Activated CD8-positive, alpha-beta T cell treated with anti-CD3 and anti-CD28 coated beads, Interleukin-2, amount 10 ng/mL, durations not matched to agents 7 days and 5 days (primary cell): ENCODE measurements at regions not wholly inside any gene's neighbourhood (a gene's known extent, or its start where the extent isn't known, plus 50 kb on each side); places are given as distances from the start of the nearest gene placed in this dataset.

Source experiments
- ATAC-seq: fragments of 150-1000 bp; cut with Tn5 transposase; one replicate; pipeline ENCODE4 v1.10.0; 2021; ENCODE audit warnings: moderate library complexity
- CTCF ChIA-PET: fragments of 350-600 bp; sonication (Branson Sonifier 250); formaldehyde crosslinking; loops from one replicate; lab custom pipeline; 2021; ENCODE audit warnings: antibody characterized with exemption; lab: Charles Lee
- POLR2A ChIA-PET: fragments of 350-600 bp; sonication (Branson Sonifier 250); formaldehyde crosslinking; loops from one replicate; lab custom pipeline; 2021; ENCODE audit warnings: antibody characterized with exemption; lab: Charles Lee
- DNase-seq: peaks from one replicate; pipeline ENCODE4 v3.0.0-alpha.2; 2020
- H3K27ac Mint-ChIP-seq: one replicate; pipeline ENCODE4 v1.8.0; 2021; ENCODE audit warnings: mild to moderate bottlenecking, mixed read lengths
- H3K27me3 Mint-ChIP-seq: one replicate; pipeline ENCODE4 v1.8.0; 2021; ENCODE audit warnings: low read depth, mixed read lengths
- H3K36me3 Mint-ChIP-seq: one replicate; pipeline ENCODE4 v1.8.0; 2021; ENCODE audit warnings: low read depth, mixed read lengths
- H3K4me1 Mint-ChIP-seq: one replicate; pipeline ENCODE4 v1.8.0; 2021; ENCODE audit warnings: low read depth, mixed read lengths
- H3K4me3 Mint-ChIP-seq: one replicate; pipeline ENCODE4 v1.8.0; 2021; ENCODE audit warnings: mild to moderate bottlenecking, mixed read lengths
- H3K9me3 Mint-ChIP-seq: one replicate; pipeline ENCODE4 v1.8.0; 2022; ENCODE audit warnings: mixed read lengths; ENCODE audit not compliant: insufficient read depth

- Mint-ChIP-seq H3K9me3 (peaks cover 9% of the 10 kb centered on the region), H3K27ac (no peak overlapping the region), H3K27me3 (no peaks in the 10 kb centered on the region), H3K4me3 (no peak overlapping the region), H3K36me3 (peaks cover 14% of the 10 kb centered on the region), H3K4me1 (peaks cover 11% of the 10 kb centered on the region)
- DNase-seq, result no peak
- no peak for ATAC-seq
- POLR2A ChIA-PET, result no interaction called here
- CTCF ChIA-PET, result no interaction called here
Observed at GRCh38 chr14:71300566-71301330, 393.5 kb downstream of the PCNX1 start.

- peaks cover 15% of the 10 kb centered on the region for H3K36me3 Mint-ChIP-seq
- H3K4me3 Mint-ChIP-seq, result no peak overlapping the region
- H3K27ac Mint-ChIP-seq, result no peak overlapping the region
- ChIA-PET CTCF (interaction anchor here (0.9 kb wide), 1 partner anchor 18 kb away, joined by 3 read pairs; no protein-coding TSS in a partner anchor), POLR2A (interaction anchor here (0.6 kb wide), 1 partner anchor 147 kb away, joined by 7 read pairs; no protein-coding TSS in a partner anchor)
- DNase-seq (no peak), ATAC-seq (no peak)
- peaks cover 5% of the 10 kb centered on the region for H3K4me1 Mint-ChIP-seq
- peaks cover 11% of the 10 kb centered on the region for H3K9me3 Mint-ChIP-seq
- H3K27me3 Mint-ChIP-seq, result peaks cover under 1% of the 10 kb centered on the region
Observed at GRCh38 chr14:71301611-71302010, 394.4 kb downstream of the PCNX1 start.

- Mint-ChIP-seq H3K4me1 (peaks cover 5% of the 10 kb centered on the region), H3K27me3 (peaks cover 8% of the 10 kb centered on the region), H3K9me3 (peaks cover 18% of the 10 kb centered on the region), H3K36me3 (peaks cover 16% of the 10 kb centered on the region), H3K27ac (no peak overlapping the region), H3K4me3 (no peak overlapping the region)
- DNase-seq (no peak), ATAC-seq (no peak)
- CTCF ChIA-PET, result interaction anchor here (0.6 to 1.1 kb wide), 2 partner anchors 14 to 713 kb away, joined by 3 read pairs; no protein-coding TSS in a partner anchor
- POLR2A ChIA-PET, result no interaction called here
Observed at GRCh38 chr14:71304690-71305089, 397.4 kb downstream of the PCNX1 start.

- no peak overlapping the region for H3K4me3 Mint-ChIP-seq
- ChIA-PET CTCF (no interaction called here), POLR2A (no interaction called here)
- ATAC-seq (no peak), DNase-seq (no peak)
- peaks cover 14% of the 10 kb centered on the region for H3K27me3 Mint-ChIP-seq
- no peaks in the 10 kb centered on the region for H3K4me1 Mint-ChIP-seq
- H3K36me3 Mint-ChIP-seq, result peaks cover 14% of the 10 kb centered on the region
- no peak overlapping the region for H3K27ac Mint-ChIP-seq
- H3K9me3 Mint-ChIP-seq, result peaks cover 26% of the 10 kb centered on the region
Observed at GRCh38 chr14:71308671-71309070, 401.4 kb downstream of the PCNX1 start.

GRCh38 chr14:71309756-71310155, 402.5 kb downstream of the PCNX1 start:
- H3K27me3 Mint-ChIP-seq, result peaks cover 14% of the 10 kb centered on the region
- peaks cover 12% of the 10 kb centered on the region for H3K36me3 Mint-ChIP-seq
- no peaks in the 10 kb centered on the region for H3K4me1 Mint-ChIP-seq
- DNase-seq (no peak), ATAC-seq (no peak)
- H3K9me3 Mint-ChIP-seq, result peaks cover 26% of the 10 kb centered on the region
- no peak overlapping the region for H3K4me3 Mint-ChIP-seq
- CTCF ChIA-PET, result no interaction called here
- POLR2A ChIA-PET, result no interaction called here
- H3K27ac Mint-ChIP-seq, result no peak overlapping the region

GRCh38 chr14:71311061-71311460, 403.8 kb downstream of the PCNX1 start:
- peaks cover 5% of the 10 kb centered on the region for H3K36me3 Mint-ChIP-seq
- ATAC-seq (no peak), DNase-seq (no peak)
- ChIA-PET CTCF (no interaction called here), POLR2A (no interaction called here)
- H3K4me1 Mint-ChIP-seq, result no peaks in the 10 kb centered on the region
- no peak overlapping the region for H3K27ac Mint-ChIP-seq
- H3K9me3 Mint-ChIP-seq, result peaks cover 16% of the 10 kb centered on the region
- peaks cover 17% of the 10 kb centered on the region for H3K27me3 Mint-ChIP-seq
- no peak overlapping the region for H3K4me3 Mint-ChIP-seq

GRCh38 chr14:71314717-71315116, 407.5 kb downstream of the PCNX1 start:
- Mint-ChIP-seq H3K9me3 (peaks cover 9% of the 10 kb centered on the region), H3K27me3 (peaks cover 9% of the 10 kb centered on the region), H3K36me3 (peaks cover 2% of the 10 kb centered on the region), H3K4me3 (no peak overlapping the region), H3K4me1 (peaks cover 8% of the 10 kb centered on the region), H3K27ac (no peak overlapping the region)
- ATAC-seq (no peak), DNase-seq (no peak)
- ChIA-PET POLR2A (no interaction called here), CTCF (no interaction called here)

GRCh38 chr14:71317385-71318096, 410.3 kb downstream of the PCNX1 start:
- no peak overlapping the region for H3K27ac Mint-ChIP-seq
- POLR2A ChIA-PET, result no interaction called here
- H3K36me3 Mint-ChIP-seq, result peaks cover 4% of the 10 kb centered on the region
- no peak overlapping the region for H3K4me3 Mint-ChIP-seq
- CTCF ChIA-PET, result interaction anchor here (0.9 kb wide), 1 partner anchor 175 kb away, joined by 4 read pairs; no protein-coding TSS in a partner anchor
- peaks cover 19% of the 10 kb centered on the region for H3K4me1 Mint-ChIP-seq
- no peak for ATAC-seq
- peaks cover 3% of the 10 kb centered on the region for H3K27me3 Mint-ChIP-seq
- no peak for DNase-seq
- H3K9me3 Mint-ChIP-seq, result peaks cover 9% of the 10 kb centered on the region

- POLR2A ChIA-PET, result no interaction called here
- no peak overlapping the region for H3K4me3 Mint-ChIP-seq
Observed at GRCh38 chr14:71318097-71318459, 410.8 kb downstream of the PCNX1 start.

GRCh38 chr14:71319666-71320065, 412.4 kb downstream of the PCNX1 start:
- Mint-ChIP-seq H3K4me1 (peaks cover 38% of the 10 kb centered on the region), H3K27me3 (peaks cover 3% of the 10 kb centered on the region), H3K36me3 (peaks cover 15% of the 10 kb centered on the region), H3K9me3 (no peaks in the 10 kb centered on the region), H3K4me3 (peak overlapping the region; percentile 89), H3K27ac (peak overlapping the region; percentile 86)
- POLR2A ChIA-PET, result interaction anchor here (3.3 kb wide), 1 partner anchor 178 kb away, joined by 49 read pairs; no protein-coding TSS in a partner anchor
- DNase-seq, result no peak
- CTCF ChIA-PET, result interaction anchor here (1.5 to 1.7 kb wide), 2 partner anchors 177 to 433 kb away, joined by 3 to 4 read pairs; no protein-coding TSS in a partner anchor
- peak; percentile 2 for ATAC-seq

More at GRCh38 chr14:71318097-71318459, 410.8 kb downstream of the PCNX1 start:
- no peak overlapping the region for H3K27ac Mint-ChIP-seq
- H3K36me3 Mint-ChIP-seq, result peaks cover 4% of the 10 kb centered on the region
- DNase-seq (no peak), ATAC-seq (no peak)
- peaks cover 7% of the 10 kb centered on the region for H3K9me3 Mint-ChIP-seq
- peaks cover 24% of the 10 kb centered on the region for H3K4me1 Mint-ChIP-seq
- CTCF ChIA-PET, result interaction anchor here (0.8 to 1.7 kb wide), 3 partner anchors 14 to 435 kb away, joined by 3 to 4 read pairs (median 4); no protein-coding TSS in a partner anchor
- peaks cover 3% of the 10 kb centered on the region for H3K27me3 Mint-ChIP-seq

- ChIA-PET CTCF (interaction anchor here (1.5 to 8.2 kb wide), 5 partner anchors 82 to 433 kb away, joined by 3 to 150 read pairs (median 4); no protein-coding TSS in a partner anchor), POLR2A (interaction anchor here (0.9 to 3.3 kb wide), 9 partner anchors 46 to 1118 kb away, joined by 3 to 49 read pairs (median 6); no protein-coding TSS in a partner anchor)
- ATAC-seq (peak; percentile 85), DNase-seq (peak; percentile 99)
- peak within 1 kb of the TSS; percentile 86 for H3K27ac Mint-ChIP-seq
- H3K36me3 Mint-ChIP-seq, result peaks cover 15% of the 10 kb centered on the region
- H3K9me3 Mint-ChIP-seq, result no peaks in the 10 kb centered on the region
- peaks cover 3% of the 10 kb centered on the region for H3K27me3 Mint-ChIP-seq
- peaks cover 44% of the 10 kb centered on the region for H3K4me1 Mint-ChIP-seq
- H3K4me3 Mint-ChIP-seq, result peak within 1 kb of the TSS; percentile 89
Observed at GRCh38 chr14:71320107-71320733, 413.0 kb downstream of the PCNX1 start, which contains the start of gene SIPA1L1. SIPA1L1 (plus strand) TSS chr14:71320476.
